ENCODE measurements at regions not wholly inside any gene's neighbourhood (a gene's known extent, or its start where the extent isn't known, plus 50 kb on each side); places are given as distances from the start of the nearest gene placed in this dataset.

GRCh38 chr13:85431720-85432119, 367.5 kb downstream of the SLITRK6 start:
- no peak for TF ChIP-seq CTCF (IDR thresholded peaks at IDR 0.05; ENCODE audit: low read depth, low read length, poor library complexity, severe bottlenecking)
- no peak for TF ChIP-seq EZH2phosphoT487 (IDR thresholded peaks at IDR 0.05; ENCODE audit: borderline replicate concordance, low read length)

Data from DOHH2 (cell line).